ENCODE measurements at regions not wholly inside any gene's neighbourhood (a gene's known extent, or its start where the extent isn't known, plus 50 kb on each side); places are given as distances from the start of the nearest gene placed in this dataset.

GRCh38 chr3:8052659-8053058 lies 449.0 kb upstream of the LMCD1 start:
- TF ChIP-seq CTCF (conservative IDR thresholded peaks at IDR 0.05 in 1 of 2, IDR thresholded peaks at IDR 0.05 in 1 of 2; ENCODE audit: low read depth in 1 of 2, low read length in 2 of 2) (no peak), EZH2 (IDR thresholded peaks at IDR 0.05; ENCODE audit: low read length, missing control alignments) (no peak)
